ENCODE measurements at regions not wholly inside any gene's neighbourhood (a gene's known extent, or its start where the extent isn't known, plus 50 kb on each side); places are given as distances from the start of the nearest gene placed in this dataset.

DNA sequence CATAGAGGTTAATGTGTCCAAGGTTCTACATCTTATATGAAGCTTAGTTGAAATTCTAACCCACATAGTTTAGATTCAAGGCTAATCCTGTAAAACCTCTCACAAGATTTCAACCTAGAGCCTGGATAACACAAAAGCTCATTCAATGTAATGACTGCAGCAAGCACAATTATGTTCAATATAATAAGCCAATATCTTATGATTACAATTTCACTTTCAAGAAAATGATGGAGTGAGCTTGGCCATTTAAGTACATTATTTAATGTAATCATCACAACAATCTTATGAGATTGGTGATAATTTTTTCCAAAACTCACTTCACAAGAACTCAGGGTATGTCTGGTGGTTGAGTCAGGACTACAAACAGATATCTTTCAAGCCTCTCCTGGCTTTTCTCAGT is 1140.8 kb upstream of the WWC1 start:
- TF ChIP-seq, protein P1, sequence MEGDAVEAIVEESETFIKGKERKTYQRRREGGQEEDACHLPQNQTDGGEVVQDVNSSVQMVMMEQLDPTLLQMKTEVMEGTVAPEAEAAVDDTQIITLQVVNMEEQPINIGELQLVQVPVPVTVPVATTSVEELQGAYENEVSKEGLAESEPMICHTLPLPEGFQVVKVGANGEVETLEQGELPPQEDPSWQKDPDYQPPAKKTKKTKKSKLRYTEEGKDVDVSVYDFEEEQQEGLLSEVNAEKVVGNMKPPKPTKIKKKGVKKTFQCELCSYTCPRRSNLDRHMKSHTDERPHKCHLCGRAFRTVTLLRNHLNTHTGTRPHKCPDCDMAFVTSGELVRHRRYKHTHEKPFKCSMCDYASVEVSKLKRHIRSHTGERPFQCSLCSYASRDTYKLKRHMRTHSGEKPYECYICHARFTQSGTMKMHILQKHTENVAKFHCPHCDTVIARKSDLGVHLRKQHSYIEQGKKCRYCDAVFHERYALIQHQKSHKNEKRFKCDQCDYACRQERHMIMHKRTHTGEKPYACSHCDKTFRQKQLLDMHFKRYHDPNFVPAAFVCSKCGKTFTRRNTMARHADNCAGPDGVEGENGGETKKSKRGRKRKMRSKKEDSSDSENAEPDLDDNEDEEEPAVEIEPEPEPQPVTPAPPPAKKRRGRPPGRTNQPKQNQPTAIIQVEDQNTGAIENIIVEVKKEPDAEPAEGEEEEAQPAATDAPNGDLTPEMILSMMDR (IDR thresholded peaks at IDR 0.05; ENCODE audit: poor library complexity): no peak
- TF ChIP-seq EZH2phosphoT487 (IDR thresholded peaks at IDR 0.05; ENCODE audit: low read depth, severe bottlenecking, unreplicated experiment): no peak
- no peak for TF ChIP-seq EZH2 (IDR thresholded peaks at IDR 0.05; ENCODE audit: borderline replicate concordance)

Data from hepatocyte (in vitro differentiated cells).